ENCODE measurements at regions not wholly inside any gene's neighbourhood (a gene's known extent, or its start where the extent isn't known, plus 50 kb on each side); places are given as distances from the start of the nearest gene placed in this dataset.

DNA sequence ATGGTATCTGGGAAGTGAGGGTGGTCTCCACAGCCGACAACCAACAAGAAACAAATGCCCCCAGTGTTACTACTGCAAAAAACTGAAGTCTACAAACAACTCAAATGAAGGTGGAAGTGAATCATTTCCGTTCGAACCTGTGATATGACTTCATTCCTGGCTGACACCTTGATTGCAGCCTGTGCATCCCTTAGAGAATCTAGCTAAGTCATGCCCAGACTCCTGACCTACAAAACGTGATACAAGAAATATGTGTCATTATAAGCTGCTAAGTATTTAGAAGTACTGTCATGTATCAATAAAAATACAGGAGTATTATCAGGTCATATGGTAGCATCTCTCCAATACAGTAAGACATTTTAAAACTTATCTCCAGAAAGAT lies 959.7 kb upstream of the LCORL start:
- TF ChIP-seq CTCF (IDR thresholded peaks at IDR 0.05; ENCODE audit: insufficient read depth, low read length, poor library complexity, severe bottlenecking): no peak
- no peak for DNase-seq (ENCODE audit: low read depth)
- no peak overlapping the region for H3K4me3 ChIP-seq (ENCODE audit: low read depth, low read length)
- no peaks in the 10 kb centered on the region for H3K27me3 ChIP-seq (ENCODE audit: control insufficient read depth, insufficient read depth, low read length)
- no peaks in the 10 kb centered on the region for H3K36me3 ChIP-seq (ENCODE audit: control insufficient read depth, insufficient read depth, low read length)

- no peak for DNase-seq (ENCODE audit: low read depth)
- Histone ChIP-seq H3K36me3 (ENCODE audit: control insufficient read depth, insufficient read depth, low read length) (no peaks in the 10 kb centered on the region), H3K27me3 (ENCODE audit: control insufficient read depth, insufficient read depth, low read length) (no peaks in the 10 kb centered on the region), H3K4me3 (ENCODE audit: low read depth, low read length) (no peak overlapping the region)
- no peak for TF ChIP-seq CTCF (IDR thresholded peaks at IDR 0.05; ENCODE audit: insufficient read depth, low read length, poor library complexity, severe bottlenecking)
Measured at GRCh38 chr4:18980516-18981233, 959.1 kb upstream of the LCORL start.

DNA sequence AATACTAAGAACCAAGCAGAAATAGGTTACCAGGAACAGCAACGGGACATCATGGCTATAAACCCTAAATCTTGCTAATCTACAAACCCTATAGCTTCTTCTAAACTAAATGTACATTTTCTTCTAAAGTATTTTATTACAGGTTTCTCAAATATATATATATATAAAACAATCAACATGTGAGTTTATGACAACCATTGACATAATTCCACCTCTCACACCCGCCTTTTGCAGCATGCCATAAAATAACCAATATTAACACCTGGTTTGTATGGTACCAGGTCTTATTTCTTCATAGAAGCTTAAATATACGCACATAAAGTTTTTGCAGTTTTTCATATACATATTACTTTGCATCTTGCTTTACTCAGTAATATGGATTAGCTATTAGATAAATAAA lies 955.3 kb upstream of the LCORL start:
- H3K36me3 ChIP-seq (ENCODE audit: control insufficient read depth, insufficient read depth, low read length): no peaks in the 10 kb centered on the region
- H3K4me3 ChIP-seq (ENCODE audit: low read depth, low read length): no peak overlapping the region
- no peak for TF ChIP-seq CTCF (IDR thresholded peaks at IDR 0.05; ENCODE audit: insufficient read depth, low read length, poor library complexity, severe bottlenecking)
- no peak for DNase-seq (ENCODE audit: low read depth)
- H3K27me3 ChIP-seq (ENCODE audit: control insufficient read depth, insufficient read depth, low read length): no peaks in the 10 kb centered on the region

GRCh38 chr4:18975916-18976808 lies 954.6 kb upstream of the LCORL start:
- no peak for DNase-seq (ENCODE audit: low read depth)
- H3K4me3 ChIP-seq (ENCODE audit: low read depth, low read length): no peak overlapping the region
- H3K36me3 ChIP-seq (ENCODE audit: control insufficient read depth, insufficient read depth, low read length): no peaks in the 10 kb centered on the region
- H3K27me3 ChIP-seq (ENCODE audit: control insufficient read depth, insufficient read depth, low read length): no peaks in the 10 kb centered on the region
- no peak for TF ChIP-seq CTCF (IDR thresholded peaks at IDR 0.05; ENCODE audit: insufficient read depth, low read length, poor library complexity, severe bottlenecking)

DNA sequence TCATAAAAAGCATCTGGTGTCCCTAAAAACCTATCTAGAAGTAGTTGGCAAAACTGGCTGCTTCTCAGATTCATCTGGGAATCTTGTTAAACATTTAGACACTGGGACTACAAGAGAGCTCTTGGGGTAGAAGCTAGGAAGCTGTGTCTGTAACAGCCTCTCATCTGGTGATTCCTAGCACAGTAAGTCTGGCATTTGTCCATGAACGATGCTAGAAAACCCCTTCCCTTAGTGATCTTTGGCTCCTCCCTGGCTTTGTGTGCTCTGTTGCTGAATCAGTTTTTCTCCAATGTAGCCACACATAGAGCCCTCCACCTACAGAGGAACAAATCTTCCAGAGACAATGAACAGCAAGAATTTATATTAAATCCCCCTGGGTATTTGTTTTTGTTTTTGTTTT lies 951.7 kb upstream of the LCORL start:
- H3K4me3 ChIP-seq (ENCODE audit: low read depth, low read length): no peak overlapping the region

More for the DNA sequence above, 951.7 kb upstream of the LCORL start:
- no peaks in the 10 kb centered on the region for H3K27me3 ChIP-seq (ENCODE audit: control insufficient read depth, insufficient read depth, low read length)
- H3K36me3 ChIP-seq (ENCODE audit: control insufficient read depth, insufficient read depth, low read length): no peaks in the 10 kb centered on the region
- no peak for DNase-seq (ENCODE audit: low read depth)
- no peak for TF ChIP-seq CTCF (IDR thresholded peaks at IDR 0.05; ENCODE audit: insufficient read depth, low read length, poor library complexity, severe bottlenecking)
